ENCODE measurements at regions not wholly inside any gene's neighbourhood (a gene's known extent, or its start where the extent isn't known, plus 50 kb on each side); places are given as distances from the start of the nearest gene placed in this dataset.

- no peak for TF ChIP-seq CHD7 (IDR thresholded peaks at IDR 0.05; ENCODE audit: insufficient replicate concordance, low read length)
- no peak for TF ChIP-seq E2F6 (IDR thresholded peaks at IDR 0.05)
- TF ChIP-seq SP4 (IDR thresholded peaks at IDR 0.05; ENCODE audit: low read length) = no peak
- TF ChIP-seq EP300 (IDR thresholded peaks at IDR 0.05; ENCODE audit: borderline replicate concordance in 1 of 2, low read depth in 2 of 2, low read length in 2 of 2) = no peak
- TF ChIP-seq KDM5A (IDR thresholded peaks at IDR 0.05; ENCODE audit: low read length) = no peak
- no peak for TF ChIP-seq MAX (IDR thresholded peaks at IDR 0.05)
- no peak for TF ChIP-seq CBX8 (IDR thresholded peaks at IDR 0.05; ENCODE audit: borderline replicate concordance, low read depth, low read length)
- TF ChIP-seq TEAD4 (IDR thresholded peaks at IDR 0.05; ENCODE audit: low read depth, low read length) = no peak
- no peak for TF ChIP-seq RAD21 (IDR thresholded peaks at IDR 0.05 in 1 of 2, conservative IDR thresholded peaks at IDR 0.05 in 1 of 2; ENCODE audit: low read depth in 2 of 2, low read length in 2 of 2)
Measured at GRCh38 chr10:44206127-44206818, 178.6 kb downstream of the CXCL12 start (continued).

All from H1 (cell line).